GM12891 (cell line): ENCODE measurements at regions not wholly inside any gene's neighbourhood (a gene's known extent, or its start where the extent isn't known, plus 50 kb on each side); places are given as distances from the start of the nearest gene placed in this dataset.

ENCODE experiments used
- DNase-seq: peaks from one replicate; pipeline ENCODE4 v3.0.0; 2011; ENCODE audit warnings: low spot score; ENCODE audit not compliant: insufficient read length
- FAIRE-seq: peaks from 2 replicates; lab custom pipeline; 2011; peaks lifted over from hg19 to GRCh38; lab: Jason Lieb, UNC
- PAX5 ChIP-seq: IDR thresholded peaks from 2 replicates; pipeline ENCODE4 v1.6.1; 2011; ENCODE audit warnings: low read length, moderate library complexity, mild to moderate bottlenecking; ENCODE audit not compliant: insufficient read depth, severe bottlenecking
- POLR2A ChIP-seq: IDR thresholded peaks from 2 replicates; pipeline ENCODE4 v1.6.1; 2011; ENCODE audit warnings: low read depth, low read length, control low read depth
- POLR2AphosphoS5 ChIP-seq: IDR thresholded peaks from 2 replicates; pipeline ENCODE4 v1.6.1; 2011; ENCODE audit warnings: low read depth, low read length, control low read depth
- POU2F2 ChIP-seq: IDR thresholded peaks from 2 replicates; pipeline ENCODE4 v1.6.1; 2011; ENCODE audit warnings: low read depth, mild to moderate bottlenecking, control low read depth, low read length, moderate library complexity
- SPI1 ChIP-seq: IDR thresholded peaks from 2 replicates; pipeline ENCODE4 v1.6.1; 2011; ENCODE audit warnings: low read depth, low read length, control low read depth
- TAF1 ChIP-seq: IDR thresholded peaks from 2 replicates; pipeline ENCODE4 v1.6.1; 2011; ENCODE audit warnings: low read depth, low read length, control low read depth

DNA sequence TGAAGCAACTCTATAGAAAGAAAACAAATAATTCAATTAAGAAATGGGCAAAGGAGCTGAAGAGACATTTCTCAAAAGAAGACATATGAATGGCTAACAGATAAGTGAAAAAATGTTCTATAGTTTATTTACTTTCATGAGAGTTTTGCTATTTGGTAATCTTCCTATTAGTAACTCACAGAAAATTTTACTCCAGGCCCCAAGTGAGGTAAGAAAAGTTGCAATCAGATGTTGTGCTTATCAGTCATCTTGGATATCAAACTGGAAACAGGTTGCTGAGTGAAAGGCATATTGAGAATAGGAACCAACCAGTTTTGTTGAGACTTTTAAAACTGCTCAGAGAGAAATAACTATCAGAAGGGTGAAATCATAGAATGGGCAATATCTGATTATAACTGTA is 1179.0 kb upstream of the ACVR2A start:
- FAIRE-seq (no peak), DNase-seq (no peak)
- TF ChIP-seq PAX5 = no peak
- no peak for TF ChIP-seq POLR2AphosphoS5
- TF ChIP-seq TAF1 = no peak
- TF ChIP-seq SPI1 = no peak
- no peak for TF ChIP-seq POU2F2
- no peak for TF ChIP-seq POLR2A

DNA sequence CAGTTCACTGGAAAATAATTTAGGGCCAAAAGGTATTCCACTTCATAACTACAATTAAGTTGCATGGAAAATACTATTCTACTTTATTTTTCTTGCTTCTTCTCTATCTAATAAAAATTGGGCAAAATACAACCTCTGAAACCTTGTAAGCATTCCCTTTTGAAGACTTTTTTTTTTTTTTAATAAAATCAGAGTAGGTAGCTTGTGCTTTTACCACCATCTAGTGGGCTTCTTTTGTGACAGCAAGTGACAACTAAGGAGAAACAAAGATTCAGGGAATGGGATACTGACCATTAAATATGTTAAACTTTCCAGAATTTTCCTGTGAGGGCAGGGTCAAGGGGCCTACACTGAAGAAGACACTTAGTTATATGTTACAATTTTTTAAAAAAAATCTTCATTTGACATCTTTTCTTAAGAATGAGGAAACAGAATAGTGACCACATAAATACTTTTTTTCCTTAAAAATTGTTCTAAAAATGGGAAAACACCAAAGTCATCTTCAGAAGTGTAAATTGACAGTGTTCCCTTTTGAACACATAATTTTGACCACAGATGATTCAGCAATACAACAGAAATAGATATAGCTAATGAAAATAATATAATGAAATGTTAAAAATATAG is 1183.2 kb upstream of the ACVR2A start:
- FAIRE-seq (no peak), DNase-seq (no peak)
- TF ChIP-seq TAF1 (no peak), SPI1 (no peak), POLR2AphosphoS5 (no peak), POU2F2 (no peak), POLR2A (no peak), PAX5 (no peak)

DNA sequence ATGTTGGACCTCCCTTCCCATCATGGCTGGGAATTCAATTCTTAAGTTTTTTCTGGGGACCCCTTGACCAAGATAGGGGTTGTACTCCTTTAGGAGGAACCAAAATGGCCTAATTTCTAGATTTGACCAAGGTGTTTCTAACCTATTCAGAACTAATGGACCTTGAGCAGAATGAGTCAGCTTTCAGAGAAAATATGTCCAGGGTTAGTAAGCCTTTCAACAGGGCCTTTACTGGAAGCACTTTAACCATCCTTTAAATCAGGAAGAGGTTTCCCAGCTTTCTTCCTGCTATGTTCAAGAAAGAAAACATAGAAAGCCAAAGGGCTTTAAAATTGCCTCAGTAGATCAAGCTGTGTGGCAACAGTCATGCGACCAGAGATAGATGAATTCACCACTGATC is 1184.9 kb upstream of the ACVR2A start:
- DNase-seq = no peak
- TF ChIP-seq POLR2AphosphoS5 = no peak
- no peak for TF ChIP-seq PAX5
- TF ChIP-seq POLR2A = no peak
- TF ChIP-seq TAF1 = no peak
- no peak for TF ChIP-seq POU2F2
- no peak for TF ChIP-seq SPI1
- FAIRE-seq = no peak

DNA sequence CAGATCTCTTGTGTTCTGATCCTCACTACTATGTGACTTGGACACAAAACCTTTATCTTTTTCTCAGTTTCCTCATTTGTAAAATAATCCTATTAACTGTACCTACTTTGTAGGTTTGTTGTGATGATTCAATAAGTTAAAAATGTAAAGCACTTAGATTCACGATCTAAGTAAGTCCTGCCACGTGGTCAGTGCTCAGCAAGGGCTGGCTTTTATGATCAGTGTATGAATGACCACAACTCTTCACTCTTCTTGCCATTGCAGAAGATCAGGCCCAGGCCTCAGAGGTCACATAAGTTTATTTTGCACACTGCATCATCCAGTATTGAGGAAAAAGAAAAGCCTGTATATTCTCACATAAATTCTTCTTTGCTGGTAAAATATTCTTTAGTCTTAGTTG is 1192.5 kb upstream of the ACVR2A start:
- no peak for DNase-seq
- no peak for TF ChIP-seq SPI1
- no peak for TF ChIP-seq POLR2AphosphoS5
- TF ChIP-seq TAF1 = no peak
- TF ChIP-seq POLR2A = no peak
- no peak for TF ChIP-seq POU2F2
- no peak for TF ChIP-seq PAX5
- FAIRE-seq = no peak

DNA sequence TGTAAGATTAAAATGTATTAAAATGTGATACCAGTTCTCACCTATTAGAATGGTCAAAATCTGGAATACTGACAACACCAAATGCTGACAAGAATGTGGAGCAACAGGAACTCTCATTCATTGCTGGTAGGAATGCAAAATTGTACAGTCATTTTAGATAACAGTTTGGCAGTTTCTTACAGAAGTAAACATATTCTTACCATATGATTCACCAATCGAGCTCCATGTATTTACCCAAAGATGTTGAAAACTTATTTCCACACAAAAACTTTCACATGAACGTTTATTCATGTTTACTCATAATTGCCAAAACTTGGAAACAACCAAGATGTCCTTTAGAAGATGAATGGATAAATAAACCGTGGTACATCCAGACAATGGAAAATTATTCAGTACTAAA is 1193.5 kb upstream of the ACVR2A start:
- no peak for FAIRE-seq
- no peak for TF ChIP-seq POLR2A
- TF ChIP-seq TAF1 = no peak
- TF ChIP-seq POLR2AphosphoS5 = no peak
- no peak for TF ChIP-seq POU2F2
- TF ChIP-seq SPI1 = no peak
- no peak for TF ChIP-seq PAX5
- DNase-seq = no peak

DNA sequence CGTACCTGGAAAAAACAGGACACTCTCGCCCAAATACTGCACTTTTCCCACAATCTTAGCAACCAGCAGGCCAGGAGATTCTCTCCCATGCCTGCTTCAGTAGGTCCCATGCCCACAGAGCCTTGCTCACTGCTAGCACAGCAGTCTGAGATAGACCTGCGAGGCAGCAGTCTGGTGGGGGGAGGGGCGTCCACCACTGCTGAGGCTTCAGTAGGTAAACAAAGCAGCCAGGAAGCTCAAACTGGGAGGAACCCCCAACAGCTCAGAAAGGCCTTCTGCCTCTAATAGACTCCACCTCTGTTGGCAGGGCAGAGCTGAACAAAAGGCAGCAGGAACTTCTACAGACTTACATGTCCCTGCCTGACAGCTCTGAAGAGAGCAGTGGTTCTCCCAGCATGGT is 1202.8 kb upstream of the ACVR2A start:
- FAIRE-seq (no peak), DNase-seq (no peak)
- TF ChIP-seq POLR2AphosphoS5 (no peak), PAX5 (no peak), POLR2A (no peak), SPI1 (no peak), TAF1 (no peak), POU2F2 (no peak)

DNA sequence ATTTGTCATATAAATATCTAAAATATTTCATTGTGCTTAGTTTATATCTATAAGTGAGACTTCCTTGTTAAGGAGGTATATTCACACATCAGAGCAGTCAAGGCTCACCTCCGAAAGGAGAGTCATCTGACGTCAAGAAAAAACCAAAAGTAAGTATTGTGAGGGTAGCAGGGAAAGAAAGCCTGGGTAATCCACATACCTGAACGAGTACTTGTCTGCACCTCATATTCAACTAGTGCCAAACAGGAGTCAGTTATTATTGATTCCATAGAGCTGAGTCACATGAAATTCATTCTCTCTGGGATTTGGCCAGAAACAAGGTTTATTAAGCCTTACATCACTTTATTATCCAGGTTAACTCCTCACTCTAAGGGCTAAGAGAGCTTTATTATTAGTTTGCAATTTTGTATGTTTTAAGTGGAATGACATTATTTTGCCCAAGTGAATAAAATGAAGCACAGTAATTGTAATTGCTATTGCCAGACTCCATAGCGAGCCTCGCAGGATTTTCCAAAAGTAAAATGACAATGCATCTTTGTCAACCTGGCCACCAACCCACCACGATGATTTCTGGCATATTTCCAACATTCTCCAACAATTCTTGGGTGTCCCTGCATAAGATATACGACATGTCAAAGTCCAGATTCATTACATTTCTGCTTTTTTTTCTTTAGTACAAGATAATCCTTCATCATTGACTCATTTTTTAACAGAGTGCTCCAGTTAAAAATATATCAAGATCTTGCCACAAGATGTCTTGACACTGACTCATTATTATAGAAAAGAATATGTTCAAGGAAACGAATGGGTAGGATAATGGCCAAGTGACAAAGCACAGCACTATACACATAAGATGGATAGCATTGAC is 1210.4 kb upstream of the ACVR2A start:
- no peak for FAIRE-seq
- DNase-seq = no peak
- TF ChIP-seq SPI1 (no peak), PAX5 (no peak), POLR2A (no peak), TAF1 (no peak), POLR2AphosphoS5 (no peak), POU2F2 (no peak)

DNA sequence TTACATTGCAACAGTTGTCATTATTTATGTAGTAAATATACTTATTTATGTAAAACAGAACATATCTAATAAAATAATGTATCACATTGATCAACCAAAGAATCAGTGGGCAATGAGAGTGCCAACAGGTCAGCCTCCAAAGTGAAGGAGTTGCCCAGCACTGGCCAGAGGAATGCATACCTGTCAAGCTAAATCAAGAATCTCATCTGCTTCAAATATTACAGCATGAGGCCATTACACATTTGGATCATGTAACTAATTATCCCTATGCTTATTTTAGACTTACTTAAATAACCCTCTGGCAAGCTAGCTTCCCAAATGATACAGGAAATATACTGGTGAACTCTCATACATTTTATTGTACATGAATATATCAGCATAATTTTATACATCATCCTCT is 1211.7 kb upstream of the ACVR2A start:
- DNase-seq (no peak), FAIRE-seq (no peak)
- TF ChIP-seq PAX5 (no peak), POU2F2 (no peak), POLR2A (no peak), POLR2AphosphoS5 (no peak), SPI1 (no peak), TAF1 (no peak)

DNA sequence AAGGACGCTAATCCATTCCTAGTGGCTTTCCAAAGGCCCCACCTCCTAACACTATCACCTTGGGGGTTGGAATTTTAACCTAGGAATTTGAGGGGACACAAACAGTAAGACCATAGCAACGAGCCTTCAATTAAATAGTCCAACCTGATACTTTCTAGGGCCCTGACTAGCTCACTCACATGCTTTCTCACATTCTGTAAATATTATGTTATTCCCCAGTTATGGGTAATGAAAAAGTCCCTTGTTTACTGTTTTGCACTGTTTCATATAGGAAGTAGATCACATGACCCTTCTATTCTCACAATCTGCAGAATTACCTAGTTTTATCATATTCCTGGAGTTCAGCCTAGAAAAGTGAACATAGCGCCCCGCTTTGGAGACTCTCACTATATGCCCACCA is 1212.1 kb upstream of the ACVR2A start:
- DNase-seq (no peak), FAIRE-seq (no peak)
- TF ChIP-seq POLR2A (no peak), SPI1 (no peak), PAX5 (no peak), POLR2AphosphoS5 (no peak), TAF1 (no peak), POU2F2 (no peak)
